ENCODE measurements at regions not wholly inside any gene's neighbourhood (a gene's known extent, or its start where the extent isn't known, plus 50 kb on each side); places are given as distances from the start of the nearest gene placed in this dataset.

DNA sequence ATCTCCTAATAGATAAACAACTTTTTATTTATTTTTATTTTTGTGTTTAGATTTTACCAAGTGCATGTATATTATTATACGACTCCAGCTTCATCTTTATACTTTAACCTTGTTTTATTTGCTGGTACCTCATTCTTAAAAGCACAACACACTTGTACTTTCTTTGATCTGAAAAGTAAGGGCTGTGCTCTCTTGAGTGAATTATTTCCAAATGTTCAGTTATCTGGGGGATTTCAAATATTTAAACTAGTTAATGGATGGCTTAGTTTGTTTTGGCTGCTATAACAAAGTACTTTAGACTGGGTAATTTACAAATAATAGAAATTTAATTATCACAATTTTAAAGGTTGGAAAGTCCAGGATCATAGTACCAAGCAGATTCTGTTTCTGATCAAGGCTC, 1148.2 kb upstream of the PCDH9 start:
- TF ChIP-seq, protein P1, sequence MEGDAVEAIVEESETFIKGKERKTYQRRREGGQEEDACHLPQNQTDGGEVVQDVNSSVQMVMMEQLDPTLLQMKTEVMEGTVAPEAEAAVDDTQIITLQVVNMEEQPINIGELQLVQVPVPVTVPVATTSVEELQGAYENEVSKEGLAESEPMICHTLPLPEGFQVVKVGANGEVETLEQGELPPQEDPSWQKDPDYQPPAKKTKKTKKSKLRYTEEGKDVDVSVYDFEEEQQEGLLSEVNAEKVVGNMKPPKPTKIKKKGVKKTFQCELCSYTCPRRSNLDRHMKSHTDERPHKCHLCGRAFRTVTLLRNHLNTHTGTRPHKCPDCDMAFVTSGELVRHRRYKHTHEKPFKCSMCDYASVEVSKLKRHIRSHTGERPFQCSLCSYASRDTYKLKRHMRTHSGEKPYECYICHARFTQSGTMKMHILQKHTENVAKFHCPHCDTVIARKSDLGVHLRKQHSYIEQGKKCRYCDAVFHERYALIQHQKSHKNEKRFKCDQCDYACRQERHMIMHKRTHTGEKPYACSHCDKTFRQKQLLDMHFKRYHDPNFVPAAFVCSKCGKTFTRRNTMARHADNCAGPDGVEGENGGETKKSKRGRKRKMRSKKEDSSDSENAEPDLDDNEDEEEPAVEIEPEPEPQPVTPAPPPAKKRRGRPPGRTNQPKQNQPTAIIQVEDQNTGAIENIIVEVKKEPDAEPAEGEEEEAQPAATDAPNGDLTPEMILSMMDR (IDR thresholded peaks at IDR 0.05): no peak
- no peak for TF ChIP-seq SIN3A (IDR thresholded peaks at IDR 0.05; ENCODE audit: borderline replicate concordance, insufficient read depth, low read depth, low read length)
- no peak for TF ChIP-seq POLR2AphosphoS5 (IDR thresholded peaks at IDR 0.05; ENCODE audit: low read depth, low read length)
- TF ChIP-seq, protein P2, sequence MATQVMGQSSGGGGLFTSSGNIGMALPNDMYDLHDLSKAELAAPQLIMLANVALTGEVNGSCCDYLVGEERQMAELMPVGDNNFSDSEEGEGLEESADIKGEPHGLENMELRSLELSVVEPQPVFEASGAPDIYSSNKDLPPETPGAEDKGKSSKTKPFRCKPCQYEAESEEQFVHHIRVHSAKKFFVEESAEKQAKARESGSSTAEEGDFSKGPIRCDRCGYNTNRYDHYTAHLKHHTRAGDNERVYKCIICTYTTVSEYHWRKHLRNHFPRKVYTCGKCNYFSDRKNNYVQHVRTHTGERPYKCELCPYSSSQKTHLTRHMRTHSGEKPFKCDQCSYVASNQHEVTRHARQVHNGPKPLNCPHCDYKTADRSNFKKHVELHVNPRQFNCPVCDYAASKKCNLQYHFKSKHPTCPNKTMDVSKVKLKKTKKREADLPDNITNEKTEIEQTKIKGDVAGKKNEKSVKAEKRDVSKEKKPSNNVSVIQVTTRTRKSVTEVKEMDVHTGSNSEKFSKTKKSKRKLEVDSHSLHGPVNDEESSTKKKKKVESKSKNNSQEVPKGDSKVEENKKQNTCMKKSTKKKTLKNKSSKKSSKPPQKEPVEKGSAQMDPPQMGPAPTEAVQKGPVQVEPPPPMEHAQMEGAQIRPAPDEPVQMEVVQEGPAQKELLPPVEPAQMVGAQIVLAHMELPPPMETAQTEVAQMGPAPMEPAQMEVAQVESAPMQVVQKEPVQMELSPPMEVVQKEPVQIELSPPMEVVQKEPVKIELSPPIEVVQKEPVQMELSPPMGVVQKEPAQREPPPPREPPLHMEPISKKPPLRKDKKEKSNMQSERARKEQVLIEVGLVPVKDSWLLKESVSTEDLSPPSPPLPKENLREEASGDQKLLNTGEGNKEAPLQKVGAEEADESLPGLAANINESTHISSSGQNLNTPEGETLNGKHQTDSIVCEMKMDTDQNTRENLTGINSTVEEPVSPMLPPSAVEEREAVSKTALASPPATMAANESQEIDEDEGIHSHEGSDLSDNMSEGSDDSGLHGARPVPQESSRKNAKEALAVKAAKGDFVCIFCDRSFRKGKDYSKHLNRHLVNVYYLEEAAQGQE (IDR thresholded peaks at IDR 0.05; ENCODE audit: insufficient read depth in 1 of 2, low read depth in 2 of 2, low read length in 1 of 2): no peak
